Activated T-cell treated with anti-CD3 and anti-CD28 coated beads, Interleukin-2, amount 50 U/mL, for 4 hours (primary cell): ENCODE measurements at regions not wholly inside any gene's neighbourhood (a gene's known extent, or its start where the extent isn't known, plus 50 kb on each side); places are given as distances from the start of the nearest gene placed in this dataset.
"Not testable (repeated sequence)": the region's sequence is repeated elsewhere in the genome, so short reads cannot be mapped to it uniquely, and the experiment has no call there.

Source experiments
- ATAC-seq, 2 donors: fragments of 200-7000 bp; cut with Tn5 transposase; one replicate each; pipeline ENCODE4 v1.10.0; 2021
- DNase-seq: peaks from one replicate; pipeline ENCODE4 v3.0.0-alpha.2; 2020
- H3K27me3 Mint-ChIP-seq: one replicate; pipeline ENCODE4 v1.8.0; 2021; ENCODE audit warnings: low read depth, mixed read lengths
- H3K36me3 Mint-ChIP-seq: one replicate; pipeline ENCODE4 v1.8.0; 2022; ENCODE audit warnings: mixed read lengths; ENCODE audit not compliant: insufficient read depth
- H3K4me1 Mint-ChIP-seq: one replicate; pipeline ENCODE4 v1.8.0; 2021; ENCODE audit warnings: low read depth, mixed read lengths
- H3K4me3 Mint-ChIP-seq: one replicate; pipeline ENCODE4 v1.8.0; 2021; ENCODE audit warnings: mild to moderate bottlenecking, moderate library complexity, mixed read lengths
- H3K9me3 Mint-ChIP-seq: one replicate; pipeline ENCODE4 v1.8.0; 2021; ENCODE audit warnings: mixed read lengths

- Mint-ChIP-seq H3K9me3 (peaks cover 3% of the 10 kb centered on the region), H3K4me3 (no peak overlapping the region), H3K36me3 (no peaks in the 10 kb centered on the region), H3K4me1 (no peaks in the 10 kb centered on the region), H3K27me3 (no peaks in the 10 kb centered on the region)
- ATAC-seq (no peak), DNase-seq (no peak)
These were observed 383.3 kb downstream of the PSAT1 start for GRCh38 chr9:78680196-78680595.

- Mint-ChIP-seq H3K4me1 (no peaks in the 10 kb centered on the region), H3K9me3 (peaks cover 3% of the 10 kb centered on the region), H3K36me3 (no peaks in the 10 kb centered on the region), H3K27me3 (no peaks in the 10 kb centered on the region), H3K4me3 (no peak overlapping the region)
- no peak for DNase-seq
- ATAC-seq: no peak
These were observed 385.3 kb downstream of the PSAT1 start for GRCh38 chr9:78682216-78682615.

- no peaks in the 10 kb centered on the region for H3K4me1 Mint-ChIP-seq
- no peaks in the 10 kb centered on the region for H3K36me3 Mint-ChIP-seq
- ATAC-seq: no peak
- no peaks in the 10 kb centered on the region for H3K27me3 Mint-ChIP-seq
- no peak for DNase-seq
- no peak overlapping the region for H3K4me3 Mint-ChIP-seq
- peaks cover 3% of the 10 kb centered on the region for H3K9me3 Mint-ChIP-seq
These were observed 388.5 kb downstream of the PSAT1 start for GRCh38 chr9:78685471-78685870.

- no peak for ATAC-seq
- no peaks in the 10 kb centered on the region for H3K36me3 Mint-ChIP-seq
- no peaks in the 10 kb centered on the region for H3K27me3 Mint-ChIP-seq
- no peaks in the 10 kb centered on the region for H3K4me1 Mint-ChIP-seq
- H3K4me3 Mint-ChIP-seq: no peak overlapping the region
- H3K9me3 Mint-ChIP-seq: peaks cover under 1% of the 10 kb centered on the region
- DNase-seq: no peak
These were observed 391.9 kb downstream of the PSAT1 start for GRCh38 chr9:78688796-78689195.

GRCh38 chr9:78691542-78691941 is 394.6 kb downstream of the PSAT1 start:
- no peaks in the 10 kb centered on the region for H3K36me3 Mint-ChIP-seq
- DNase-seq: no peak
- no peaks in the 10 kb centered on the region for H3K27me3 Mint-ChIP-seq
- no peak for ATAC-seq
- no peaks in the 10 kb centered on the region for H3K9me3 Mint-ChIP-seq
- no peak overlapping the region for H3K4me3 Mint-ChIP-seq
- H3K4me1 Mint-ChIP-seq: no peaks in the 10 kb centered on the region

GRCh38 chr9:78692871-78693270 is 395.9 kb downstream of the PSAT1 start:
- H3K4me1 Mint-ChIP-seq: no peaks in the 10 kb centered on the region
- H3K9me3 Mint-ChIP-seq: no peaks in the 10 kb centered on the region
- H3K36me3 Mint-ChIP-seq: no peaks in the 10 kb centered on the region
- no peaks in the 10 kb centered on the region for H3K27me3 Mint-ChIP-seq
- ATAC-seq (no peak), DNase-seq (no peak)
- no peak overlapping the region for H3K4me3 Mint-ChIP-seq

- no peak for ATAC-seq
- Mint-ChIP-seq H3K27me3 (no peaks in the 10 kb centered on the region), H3K9me3 (no peaks in the 10 kb centered on the region), H3K36me3 (no peaks in the 10 kb centered on the region), H3K4me3 (no peak overlapping the region), H3K4me1 (no peaks in the 10 kb centered on the region)
- DNase-seq: no peak
These were observed 398.0 kb downstream of the PSAT1 start for GRCh38 chr9:78694974-78695373.

- no peak for DNase-seq
These were observed 398.6 kb downstream of the PSAT1 start for GRCh38 chr9:78695519-78695918.

GRCh38 chr9:78697618-78698017 is 400.7 kb downstream of the PSAT1 start:
- DNase-seq: no peak
- H3K4me1 Mint-ChIP-seq: no peaks in the 10 kb centered on the region
- H3K27me3 Mint-ChIP-seq: no peaks in the 10 kb centered on the region
- H3K36me3 Mint-ChIP-seq: no peaks in the 10 kb centered on the region
- H3K4me3 Mint-ChIP-seq: no peak overlapping the region
- H3K9me3 Mint-ChIP-seq: no peaks in the 10 kb centered on the region
- no peak for ATAC-seq

More at GRCh38 chr9:78695519-78695918, 398.6 kb downstream of the PSAT1 start:
- Mint-ChIP-seq H3K27me3 (no peaks in the 10 kb centered on the region), H3K9me3 (no peaks in the 10 kb centered on the region), H3K36me3 (no peaks in the 10 kb centered on the region), H3K4me1 (no peaks in the 10 kb centered on the region), H3K4me3 (no peak overlapping the region)
- no peak for ATAC-seq

- no peak for DNase-seq
- Mint-ChIP-seq H3K27me3 (no peaks in the 10 kb centered on the region), H3K4me3 (no peak overlapping the region), H3K4me1 (no peaks in the 10 kb centered on the region), H3K36me3 (no peaks in the 10 kb centered on the region), H3K9me3 (no peaks in the 10 kb centered on the region)
- ATAC-seq: no peak
These were observed 401.4 kb downstream of the PSAT1 start for GRCh38 chr9:78698371-78698770.

GRCh38 chr9:78699217-78699616 is 402.3 kb downstream of the PSAT1 start:
- not testable (repeated sequence) for DNase-seq, H3K27me3 Mint-ChIP-seq, H3K4me1 Mint-ChIP-seq, H3K36me3 Mint-ChIP-seq, ATAC-seq, H3K4me3 Mint-ChIP-seq, H3K9me3 Mint-ChIP-seq

- H3K4me3 Mint-ChIP-seq, DNase-seq, H3K9me3 Mint-ChIP-seq, H3K36me3 Mint-ChIP-seq, H3K27me3 Mint-ChIP-seq, ATAC-seq, H3K4me1 Mint-ChIP-seq: not testable (repeated sequence)
These were observed 407.2 kb downstream of the PSAT1 start for GRCh38 chr9:78704153-78704552.

- Mint-ChIP-seq H3K27me3 (no peaks in the 10 kb centered on the region), H3K4me3 (no peak overlapping the region), H3K36me3 (no peaks in the 10 kb centered on the region), H3K9me3 (peaks cover 6% of the 10 kb centered on the region), H3K4me1 (no peaks in the 10 kb centered on the region)
- ATAC-seq (no peak), DNase-seq (no peak)
These were observed 410.2 kb downstream of the PSAT1 start for GRCh38 chr9:78707080-78707479.

- Mint-ChIP-seq H3K27me3 (no peaks in the 10 kb centered on the region), H3K9me3 (peaks cover 6% of the 10 kb centered on the region), H3K4me1 (no peaks in the 10 kb centered on the region), H3K4me3 (no peak overlapping the region), H3K36me3 (no peaks in the 10 kb centered on the region)
- ATAC-seq (no peak), DNase-seq (no peak)
These were observed 410.6 kb downstream of the PSAT1 start for GRCh38 chr9:78707481-78707991.

- Mint-ChIP-seq H3K27me3 (no peaks in the 10 kb centered on the region), H3K4me1 (no peaks in the 10 kb centered on the region), H3K4me3 (no peak overlapping the region), H3K9me3 (peaks cover 3% of the 10 kb centered on the region), H3K36me3 (no peaks in the 10 kb centered on the region)
- ATAC-seq (no peak), DNase-seq (no peak)
These were observed 416.1 kb downstream of the PSAT1 start for GRCh38 chr9:78712903-78713613.
